Gastroesophageal sphincter (tissue), 4 donors: ENCODE measurements at regions not wholly inside any gene's neighbourhood (a gene's known extent, or its start where the extent isn't known, plus 50 kb on each side); places are given as distances from the start of the nearest gene placed in this dataset.
A peak's percentile ranks its signal among the peaks of the same experiment; 100 is the strongest.
"Not testable (repeated sequence)": the region's sequence is repeated elsewhere in the genome, so short reads cannot be mapped to it uniquely, and the experiment has no call there.

Experiments used
- ATAC-seq: fragments of 150-250 bp; one replicate; pipeline ENCODE4 v1.9.1; 2016; ENCODE audit warnings: mild to moderate bottlenecking, moderate library complexity
- H3K27ac ChIP-seq, 4 donors: fragments of 200-600 bp; sonication (generic) in 3 of 4; 1 replicate in 3 of 4; 2 replicates in 1 of 4; pipeline ENCODE4 v1.5.1; 2016 to 2019
- H3K27me3 ChIP-seq: fragments of 200-600 bp; sonication (generic); one replicate; pipeline ENCODE4 v1.5.1; 2019
- H3K36me3 ChIP-seq, 2 donors: fragments of 200-600 bp; sonication (generic); one replicate each; pipeline ENCODE4 v1.5.1; 2019; ENCODE audit warnings: control low read depth in 1 of 2
- H3K4me1 ChIP-seq, 3 donors: fragments of 200-600 bp; sonication (generic); 1 replicate in 2 of 3; 2 replicates in 1 of 3; pipeline ENCODE4 v1.5.1; 2016 to 2019; ENCODE audit warnings: control low read depth in 2 of 3
- H3K4me3 ChIP-seq, 2 donors: fragments of 200-600 bp; sonication (generic); one replicate each; pipeline ENCODE4 v1.5.1; 2019; ENCODE audit warnings: mild to moderate bottlenecking in 1 of 2, moderate library complexity in 1 of 2
- H3K9me3 ChIP-seq, 3 donors: fragments of 200-600 bp; sonication (generic); one replicate each; pipeline ENCODE4 v1.5.1; 2017 to 2019; ENCODE audit warnings: control low read depth in 2 of 3
- EP300 ChIP-seq: sonication (generic); formaldehyde crosslinking; IDR thresholded peaks from one replicate; pipeline ENCODE4 v1.6.1; 2017; ENCODE audit warnings: antibody characterized with exemption, mild to moderate bottlenecking
- POLR2A ChIP-seq, 2 donors: fragments of 450-650 bp; IDR thresholded peaks; one replicate each; pipeline ENCODE4 v1.6.1; 2017; ENCODE audit warnings: antibody characterized with exemption in 2 of 2, mild to moderate bottlenecking in 2 of 2, moderate library complexity in 1 of 2
- POLR2AphosphoS5 ChIP-seq: sonication (generic); formaldehyde crosslinking; IDR thresholded peaks from one replicate; pipeline ENCODE4 v1.6.1; 2017; ENCODE audit warnings: antibody characterized with exemption
- whole genome bisulfite sequencing, 2 donors: methylation state at CpG; one replicate each; pipeline ENCODE4 v1.1.5; 2018; ENCODE audit warnings: low coverage in 1 of 2; 5-methylcytosine and 5-hydroxymethylcytosine counted together
- TF ChIP-seq, protein P1 (sequence below), 4 experiments: fragments of 200-600 bp in 2 of 4; fragments of 450-650 bp in 2 of 4; sonication (generic) in 1 of 4; IDR thresholded peaks; one replicate each; pipeline ENCODE4 v1.5.1; 2017 to 2019; ENCODE audit warnings: antibody characterized with exemption in 4 of 4, mild to moderate bottlenecking in 2 of 4, moderate library complexity in 2 of 4

DNA sequence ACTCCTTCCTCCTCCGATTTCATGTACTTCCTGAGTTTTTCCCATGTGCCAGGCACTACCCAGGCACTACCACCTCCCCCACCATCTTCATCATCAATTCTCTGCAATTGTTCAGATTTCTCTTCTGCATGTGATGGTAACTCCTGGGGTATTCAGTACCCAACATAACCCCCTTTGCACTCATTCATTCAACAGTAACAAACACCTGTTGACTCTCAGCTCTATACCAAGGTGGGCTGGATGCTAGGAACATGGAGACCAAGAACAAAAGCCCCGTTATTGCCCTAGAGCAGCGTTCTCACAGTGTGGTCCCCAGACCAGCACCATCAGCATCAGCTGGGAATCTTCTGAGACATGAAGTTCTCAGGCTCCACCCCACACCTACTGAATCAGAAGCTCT is 113.0 kb upstream of the CHD2 start:
- Histone ChIP-seq H3K4me3 (no peak overlapping the region), H3K4me1 (no peaks in the 10 kb centered on the region), H3K27ac (no peak overlapping the region), H3K27me3 (no peaks in the 10 kb centered on the region), H3K36me3 (peaks cover 0 to 7% of the 10 kb centered on the region in 2 donors), H3K9me3 (no peaks in the 10 kb centered on the region)
- ATAC-seq = no peak
- TF ChIP-seq POLR2AphosphoS5 = no peak
- TF ChIP-seq POLR2A (IDR thresholded peaks at IDR 0.05) = no peak
- TF ChIP-seq, protein P1, sequence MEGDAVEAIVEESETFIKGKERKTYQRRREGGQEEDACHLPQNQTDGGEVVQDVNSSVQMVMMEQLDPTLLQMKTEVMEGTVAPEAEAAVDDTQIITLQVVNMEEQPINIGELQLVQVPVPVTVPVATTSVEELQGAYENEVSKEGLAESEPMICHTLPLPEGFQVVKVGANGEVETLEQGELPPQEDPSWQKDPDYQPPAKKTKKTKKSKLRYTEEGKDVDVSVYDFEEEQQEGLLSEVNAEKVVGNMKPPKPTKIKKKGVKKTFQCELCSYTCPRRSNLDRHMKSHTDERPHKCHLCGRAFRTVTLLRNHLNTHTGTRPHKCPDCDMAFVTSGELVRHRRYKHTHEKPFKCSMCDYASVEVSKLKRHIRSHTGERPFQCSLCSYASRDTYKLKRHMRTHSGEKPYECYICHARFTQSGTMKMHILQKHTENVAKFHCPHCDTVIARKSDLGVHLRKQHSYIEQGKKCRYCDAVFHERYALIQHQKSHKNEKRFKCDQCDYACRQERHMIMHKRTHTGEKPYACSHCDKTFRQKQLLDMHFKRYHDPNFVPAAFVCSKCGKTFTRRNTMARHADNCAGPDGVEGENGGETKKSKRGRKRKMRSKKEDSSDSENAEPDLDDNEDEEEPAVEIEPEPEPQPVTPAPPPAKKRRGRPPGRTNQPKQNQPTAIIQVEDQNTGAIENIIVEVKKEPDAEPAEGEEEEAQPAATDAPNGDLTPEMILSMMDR (IDR thresholded peaks at IDR 0.05) = no peak
- TF ChIP-seq EP300 = no peak
- 95 to 100% methylated on average over 2 to 3 of the region's 3 CpGs for WGBS, 2 donors

DNA sequence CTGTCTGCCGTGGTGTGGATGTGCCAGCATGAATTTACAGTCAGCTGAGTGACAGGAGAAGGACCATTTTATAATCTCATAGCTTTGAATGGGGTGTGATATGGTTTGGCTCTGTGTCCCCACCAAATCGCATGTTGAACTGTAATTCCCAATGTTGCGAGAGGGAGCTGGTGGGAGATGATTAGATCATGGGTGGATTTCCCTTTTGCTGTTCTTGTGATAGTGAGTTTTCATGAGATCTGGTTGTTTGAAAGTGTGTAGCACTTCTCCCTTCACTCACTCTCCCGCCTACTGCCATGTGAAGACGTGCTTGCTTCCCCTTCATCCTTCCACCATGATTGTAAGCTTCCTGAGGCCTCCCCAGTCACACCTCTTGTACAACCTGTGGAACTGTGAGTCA is 111.9 kb upstream of the CHD2 start:
- no peak for TF ChIP-seq EP300
- no peak for TF ChIP-seq POLR2A (IDR thresholded peaks at IDR 0.05)
- WGBS, 2 donors = 92 to 100% methylated on average over 3 to 5 of the region's 5 CpGs
- Histone ChIP-seq H3K9me3 (no peaks in the 10 kb centered on the region), H3K4me1 (no peaks in the 10 kb centered on the region), H3K27ac (no peak overlapping the region), H3K36me3 (peaks cover 0 to 6% of the 10 kb centered on the region in 2 donors), H3K27me3 (no peaks in the 10 kb centered on the region), H3K4me3 (no peak overlapping the region)
- ATAC-seq = no peak

DNA sequence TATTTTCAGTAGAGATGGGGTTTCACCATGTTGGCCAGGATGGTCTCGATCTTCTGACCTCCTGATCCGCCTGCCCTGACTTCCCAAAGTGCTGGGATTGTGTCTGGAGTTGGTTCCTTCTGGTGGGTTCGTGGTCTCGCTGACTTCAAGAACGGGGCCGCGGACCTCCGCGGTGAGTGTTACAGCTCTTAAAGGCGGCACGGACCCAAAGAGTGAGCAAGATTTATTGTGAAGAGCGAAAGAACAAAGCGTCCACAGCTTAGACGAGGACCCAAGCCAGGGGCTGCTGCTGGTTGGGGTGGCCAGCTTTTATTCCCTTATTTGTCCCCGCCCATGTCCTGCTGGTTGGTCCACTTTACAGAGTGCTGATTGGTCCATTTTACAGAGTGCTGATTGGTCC is 111.3 kb upstream of the CHD2 start:
- not testable (repeated sequence) for H3K27me3 ChIP-seq, H3K36me3 ChIP-seq, H3K4me3 ChIP-seq, H3K9me3 ChIP-seq, ATAC-seq, H3K4me1 ChIP-seq, H3K27ac ChIP-seq
- 100% methylated on average over 2 to 8 of the region's 15 CpGs for WGBS, 2 donors

DNA sequence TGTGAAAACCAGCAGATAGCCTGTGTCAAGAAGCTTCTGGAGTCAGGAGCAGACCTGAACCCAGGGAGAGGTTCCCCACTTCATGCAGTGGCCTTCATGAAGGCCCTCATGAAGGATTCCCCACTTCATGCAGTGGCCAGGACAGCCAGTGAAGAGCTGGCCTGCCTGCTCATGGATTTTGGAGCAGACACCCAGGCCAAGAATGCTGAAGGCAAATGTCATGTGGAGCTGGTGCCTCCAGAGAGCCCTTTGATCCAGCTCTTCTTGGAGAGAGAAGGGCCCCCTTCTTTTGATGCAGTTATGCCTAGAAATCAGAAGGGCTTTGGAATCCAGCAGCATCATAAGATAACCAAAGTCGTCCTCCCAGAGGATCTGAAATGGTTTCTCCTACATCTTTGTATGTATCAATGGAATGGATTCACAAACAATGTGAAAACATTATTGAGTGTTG is 103.9 kb upstream of the CHD2 start:
- no peaks in the 10 kb centered on the region for H3K36me3 ChIP-seq

DNA sequence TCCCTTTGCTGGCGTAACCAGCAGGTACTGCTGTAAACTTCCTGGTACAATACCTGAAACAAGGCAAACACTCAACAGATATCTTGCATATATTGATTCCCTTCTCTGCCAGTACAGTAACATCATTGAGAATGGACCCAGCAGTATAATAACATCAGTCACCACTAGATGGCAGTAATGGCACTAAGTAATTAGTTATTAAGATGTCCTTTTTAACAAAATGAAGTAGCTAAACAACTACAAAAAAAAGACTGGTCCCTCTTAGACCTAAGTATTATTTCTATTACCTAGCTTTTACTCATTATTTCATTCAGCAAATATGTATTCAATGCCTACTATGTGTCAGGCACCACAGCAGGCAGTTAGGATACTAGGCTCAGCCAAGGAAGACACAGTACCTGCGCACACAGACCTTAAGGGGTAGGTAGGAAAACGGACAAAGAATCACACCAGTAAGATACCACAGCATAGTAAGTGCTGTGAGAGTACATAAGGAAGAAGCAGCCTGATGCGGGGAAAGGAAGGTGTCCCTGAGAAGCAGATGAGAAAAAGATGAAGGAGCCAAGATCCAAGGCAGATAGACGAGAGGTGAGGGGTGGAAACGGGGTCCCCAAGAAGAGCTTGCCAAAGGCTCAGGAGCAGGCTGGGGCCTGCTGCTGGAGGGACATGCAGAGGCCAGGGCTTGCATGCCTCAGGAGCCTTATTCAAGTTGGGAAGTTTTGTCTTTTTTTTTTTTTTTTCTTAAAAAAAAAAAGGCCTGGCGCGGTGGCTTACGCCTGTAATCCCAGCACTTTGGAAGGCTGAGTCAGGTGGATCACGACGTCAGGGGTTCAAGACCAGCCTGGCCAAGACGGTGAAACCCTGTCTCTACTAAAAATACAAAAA is 102.7 kb upstream of the CHD2 start:
- H3K36me3 ChIP-seq = no peaks in the 10 kb centered on the region
- no peaks in the 10 kb centered on the region for H3K9me3 ChIP-seq
- WGBS, 2 donors = 56 to 61% methylated on average over 6 to 7 of the region's 12 CpGs
- no peaks in the 10 kb centered on the region for H3K27me3 ChIP-seq
- H3K4me3 ChIP-seq = no peak overlapping the region
- H3K4me1 ChIP-seq = peaks cover 0 to 30% (median 8%) of the 10 kb centered on the region in 3 donors
- H3K27ac ChIP-seq = peak overlapping the region; percentile 32 to 68 (median 62)
- peak; percentile 67 for ATAC-seq
- TF ChIP-seq, protein P1 (IDR thresholded peaks at IDR 0.05) = peak; percentile 73 to 87 (median 78)
- no peak for TF ChIP-seq POLR2A (IDR thresholded peaks at IDR 0.05)

More for the DNA sequence above, 103.9 kb upstream of the CHD2 start:
- no peaks in the 10 kb centered on the region for H3K27me3 ChIP-seq
- TF ChIP-seq EP300 = no peak
- TF ChIP-seq POLR2AphosphoS5 = no peak
- H3K9me3 ChIP-seq = no peaks in the 10 kb centered on the region
- H3K27ac ChIP-seq = no peak overlapping the region
- WGBS, 2 donors = 50 to 100% methylated on average over 1 of the region's 1 CpG
- ATAC-seq = no peak
- no peak overlapping the region for H3K4me3 ChIP-seq
- peaks cover 0 to 17% (median 3%) of the 10 kb centered on the region in 3 donors for H3K4me1 ChIP-seq

DNA sequence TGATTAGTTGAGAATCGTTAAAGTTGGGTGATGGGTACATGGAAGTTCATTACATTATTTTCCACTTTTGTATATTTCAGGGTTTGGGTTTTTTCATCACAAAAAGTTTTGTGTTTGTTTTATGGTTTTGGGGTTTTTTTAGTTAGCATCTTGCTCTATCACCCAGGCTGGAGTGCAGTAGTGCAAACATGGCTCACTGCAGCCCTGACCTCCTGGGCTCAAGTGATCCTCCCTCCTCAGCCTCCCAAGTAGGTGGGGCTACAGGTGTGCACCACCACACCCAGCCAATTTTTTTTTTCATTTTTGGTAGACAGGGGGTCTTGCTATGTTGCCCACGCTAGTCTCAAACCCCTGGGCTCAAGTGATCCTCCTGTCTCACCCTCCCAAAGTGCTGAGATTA is 100.1 kb upstream of the CHD2 start:
- TF ChIP-seq EP300 (no peak), POLR2AphosphoS5 (no peak), POLR2A (IDR thresholded peaks at IDR 0.05) (no peak)
- TF ChIP-seq, protein P1 (IDR thresholded peaks at IDR 0.05) = no peak
- 95 to 100% methylated on average over 2 of the region's 2 CpGs for WGBS, 2 donors
- Histone ChIP-seq H3K36me3 (no peaks in the 10 kb centered on the region), H3K4me3 (no peak overlapping the region), H3K27ac (no peak overlapping the region), H3K27me3 (no peaks in the 10 kb centered on the region), H3K9me3 (no peaks in the 10 kb centered on the region), H3K4me1 (peaks cover 3 to 53% (median 8%) of the 10 kb centered on the region in 3 donors)
- ATAC-seq = no peak

DNA sequence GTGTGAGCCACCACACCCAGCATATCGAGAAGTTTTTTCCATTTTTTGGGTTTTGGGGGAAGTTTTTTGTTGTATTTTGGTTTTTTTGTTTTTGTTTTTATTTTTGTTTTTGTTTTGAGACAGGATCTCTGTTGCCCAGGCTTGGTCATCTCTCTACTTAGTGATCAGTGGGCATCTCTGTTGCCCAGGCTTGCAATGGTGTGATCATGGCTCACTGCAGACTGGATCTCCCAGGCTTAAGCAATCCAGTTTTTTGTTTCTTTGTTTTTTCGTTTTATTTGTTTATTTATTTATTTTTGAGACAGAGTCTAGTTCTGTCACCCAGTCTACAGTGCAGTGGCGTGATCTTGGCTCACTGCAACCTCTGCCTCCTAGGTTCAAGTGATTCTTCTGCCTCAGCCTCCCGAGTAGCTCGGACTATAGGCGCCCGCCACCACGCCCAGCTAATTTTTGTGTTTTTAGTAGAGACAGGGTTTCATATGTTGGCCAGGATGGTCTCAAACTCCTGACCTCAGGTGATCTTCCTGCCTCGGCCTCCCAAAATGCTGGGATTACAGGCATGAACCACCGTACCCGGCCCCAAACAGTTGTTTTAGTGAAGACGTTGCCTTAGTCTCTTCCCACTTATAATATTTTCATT is 99.6 kb upstream of the CHD2 start:
- not testable (repeated sequence) for ATAC-seq, H3K27ac ChIP-seq

DNA sequence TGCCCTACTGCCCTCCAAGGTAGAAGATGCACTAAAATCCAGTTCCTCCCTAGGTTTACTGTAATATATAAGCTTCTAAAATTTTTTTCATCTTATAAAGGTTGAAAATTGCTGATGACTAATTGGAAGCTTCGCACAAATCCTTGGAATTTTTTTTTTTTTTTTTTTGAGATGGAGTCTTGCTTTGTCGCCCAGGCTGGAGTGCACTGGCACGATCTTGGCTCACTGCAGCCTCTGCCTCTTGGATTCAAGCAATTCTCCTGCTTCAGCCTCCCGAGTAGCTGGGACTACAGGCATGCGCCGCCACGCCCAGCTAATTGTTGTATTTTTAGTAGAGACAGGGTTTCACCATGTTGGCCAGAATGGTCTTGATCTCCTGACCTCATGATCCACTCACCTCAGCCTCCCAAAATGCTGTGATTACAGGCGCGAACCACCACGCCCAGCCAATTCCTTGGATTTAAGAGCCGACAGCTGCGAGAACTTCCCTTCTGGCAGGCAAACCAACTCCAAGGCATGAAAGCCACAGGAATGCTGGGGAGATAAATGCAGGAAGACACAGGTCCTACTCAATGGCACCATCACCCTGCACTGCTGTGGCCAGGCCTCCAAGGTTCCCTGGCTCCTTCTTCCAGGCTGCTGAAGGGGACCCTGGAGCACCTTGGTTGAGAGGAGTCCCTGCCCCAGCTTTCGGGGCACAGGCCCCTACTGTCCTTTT is 98.9 kb upstream of the CHD2 start:
- peak overlapping the region in 3 of 4 donors; percentile 60 to 99 (median 95) for H3K27ac ChIP-seq
- ATAC-seq = not testable (repeated sequence)

More for the DNA sequence above, 99.6 kb upstream of the CHD2 start:
- WGBS, 2 donors = 94 to 95% methylated on average over 9 to 12 of the region's 12 CpGs
- not testable (repeated sequence) for H3K9me3 ChIP-seq, H3K4me3 ChIP-seq, H3K27me3 ChIP-seq, H3K36me3 ChIP-seq
- H3K4me1 ChIP-seq = peaks cover 3 to 57% (median 8%) of the 10 kb centered on the region in 3 donors

More for the DNA sequence above, 98.9 kb upstream of the CHD2 start:
- WGBS, 2 donors = 81 to 100% methylated on average over 2 to 8 of the region's 13 CpGs
- not testable (repeated sequence) for H3K36me3 ChIP-seq, H3K4me3 ChIP-seq, H3K27me3 ChIP-seq, H3K9me3 ChIP-seq
- peaks cover 3 to 57% (median 8%) of the 10 kb centered on the region in 3 donors for H3K4me1 ChIP-seq
